GM12865 (cell line): ENCODE measurements at regions not wholly inside any gene's neighbourhood (a gene's known extent, or its start where the extent isn't known, plus 50 kb on each side); places are given as distances from the start of the nearest gene placed in this dataset.

Experiments
- DNase-seq: peaks from one replicate; pipeline ENCODE4 v3.0.0; 2010; ENCODE audit warnings: low read depth
- H3K4me3 ChIP-seq: 2 replicates; pipeline ENCODE4 v1.5.1; 2011; ENCODE audit warnings: mild to moderate bottlenecking, low read depth, low read length, control low read depth
- TF ChIP-seq, protein P1 (sequence below): IDR thresholded peaks from 2 replicates; pipeline ENCODE4 v1.5.1; 2011; ENCODE audit warnings: low read length, control low read depth, low read depth, inconsistent platforms; ENCODE audit not compliant: insufficient read depth; ENCODE audit errors: missing control alignments

DNA sequence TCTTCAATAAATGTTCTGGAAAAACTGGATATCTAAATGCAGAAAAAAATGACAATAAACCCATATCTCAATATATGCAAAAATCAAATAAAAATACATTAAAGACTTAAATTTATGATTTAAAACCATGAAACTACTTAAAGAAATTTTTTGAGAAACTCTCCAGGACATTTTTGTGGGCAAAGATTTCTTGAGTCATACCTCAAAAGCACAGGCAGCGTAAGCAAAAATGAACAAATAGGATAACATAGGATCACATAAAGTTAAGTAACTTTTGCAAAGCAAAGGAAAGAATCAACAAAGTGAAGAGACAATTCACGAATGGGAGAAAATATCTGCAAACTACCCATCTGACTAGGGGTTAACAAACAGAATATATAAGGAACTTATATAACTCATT lies 1545.5 kb downstream of the SUCLG1 start:
- TF ChIP-seq, protein P1, sequence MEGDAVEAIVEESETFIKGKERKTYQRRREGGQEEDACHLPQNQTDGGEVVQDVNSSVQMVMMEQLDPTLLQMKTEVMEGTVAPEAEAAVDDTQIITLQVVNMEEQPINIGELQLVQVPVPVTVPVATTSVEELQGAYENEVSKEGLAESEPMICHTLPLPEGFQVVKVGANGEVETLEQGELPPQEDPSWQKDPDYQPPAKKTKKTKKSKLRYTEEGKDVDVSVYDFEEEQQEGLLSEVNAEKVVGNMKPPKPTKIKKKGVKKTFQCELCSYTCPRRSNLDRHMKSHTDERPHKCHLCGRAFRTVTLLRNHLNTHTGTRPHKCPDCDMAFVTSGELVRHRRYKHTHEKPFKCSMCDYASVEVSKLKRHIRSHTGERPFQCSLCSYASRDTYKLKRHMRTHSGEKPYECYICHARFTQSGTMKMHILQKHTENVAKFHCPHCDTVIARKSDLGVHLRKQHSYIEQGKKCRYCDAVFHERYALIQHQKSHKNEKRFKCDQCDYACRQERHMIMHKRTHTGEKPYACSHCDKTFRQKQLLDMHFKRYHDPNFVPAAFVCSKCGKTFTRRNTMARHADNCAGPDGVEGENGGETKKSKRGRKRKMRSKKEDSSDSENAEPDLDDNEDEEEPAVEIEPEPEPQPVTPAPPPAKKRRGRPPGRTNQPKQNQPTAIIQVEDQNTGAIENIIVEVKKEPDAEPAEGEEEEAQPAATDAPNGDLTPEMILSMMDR = no peak
- DNase-seq = no peak
- no peak overlapping the region for H3K4me3 ChIP-seq

DNA sequence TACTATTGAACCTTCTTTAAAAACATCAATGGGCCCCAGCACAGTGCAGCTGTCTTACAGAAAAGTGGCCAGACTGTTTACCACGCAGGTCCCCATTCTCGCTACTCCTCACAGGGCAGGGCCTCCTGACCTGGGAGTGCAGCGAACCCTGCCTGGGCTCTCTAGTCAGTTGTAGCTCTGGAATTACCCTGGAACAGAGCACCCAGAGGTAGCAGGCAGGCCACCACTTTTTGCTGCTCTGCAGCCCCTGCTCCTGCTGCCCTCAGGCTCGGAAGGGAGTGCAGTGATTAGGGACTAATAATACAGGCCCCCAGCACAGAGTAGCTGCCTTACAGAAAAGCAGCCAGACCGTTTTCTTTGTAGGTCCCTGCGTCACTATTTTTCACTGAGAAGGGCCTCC lies 1563.0 kb downstream of the SUCLG1 start:
- H3K4me3 ChIP-seq = no peak overlapping the region
- TF ChIP-seq, protein P1 = no peak
- no peak for DNase-seq

DNA sequence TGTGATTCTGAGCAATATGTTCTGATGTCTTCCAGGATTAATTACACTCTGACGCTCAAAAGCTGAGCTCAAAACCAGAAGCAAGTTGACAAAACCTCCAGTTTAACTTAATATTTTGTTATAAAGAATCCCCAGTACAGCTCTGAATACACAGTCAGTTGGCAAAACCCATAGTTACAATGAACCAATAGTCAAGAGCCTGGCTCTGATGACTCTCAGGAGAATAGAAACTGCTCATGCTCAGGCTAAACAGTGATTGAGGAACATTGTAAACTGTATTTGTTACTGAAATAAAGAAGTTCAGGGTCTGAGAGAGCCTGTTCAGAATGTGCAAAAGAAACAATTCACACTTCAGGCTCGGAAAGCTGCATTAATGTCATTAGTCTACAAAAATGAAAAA lies 1565.9 kb downstream of the SUCLG1 start:
- no peak for DNase-seq
- no peak overlapping the region for H3K4me3 ChIP-seq
- TF ChIP-seq, protein P1 = no peak

DNA sequence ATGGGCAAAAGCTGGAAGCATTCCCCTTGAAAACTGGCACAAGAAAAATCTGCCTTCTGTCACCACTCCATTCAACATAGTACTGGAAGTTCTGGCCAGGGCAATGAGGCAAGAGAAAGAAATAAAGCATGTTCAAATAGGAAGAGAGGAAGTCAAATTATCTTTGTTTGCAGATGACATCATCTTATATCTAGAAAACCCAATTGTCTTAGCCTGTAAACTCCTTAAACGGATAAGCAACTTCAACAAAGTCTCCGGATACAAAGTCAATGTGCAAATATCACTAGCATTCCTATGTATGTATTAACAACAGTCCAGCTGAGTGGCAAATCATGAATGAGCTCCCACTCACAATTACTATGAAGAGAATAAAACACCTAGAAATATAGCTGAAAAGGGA lies 1579.3 kb downstream of the SUCLG1 start:
- DNase-seq = no peak
- TF ChIP-seq, protein P1 = no peak
- H3K4me3 ChIP-seq = no peak overlapping the region

DNA sequence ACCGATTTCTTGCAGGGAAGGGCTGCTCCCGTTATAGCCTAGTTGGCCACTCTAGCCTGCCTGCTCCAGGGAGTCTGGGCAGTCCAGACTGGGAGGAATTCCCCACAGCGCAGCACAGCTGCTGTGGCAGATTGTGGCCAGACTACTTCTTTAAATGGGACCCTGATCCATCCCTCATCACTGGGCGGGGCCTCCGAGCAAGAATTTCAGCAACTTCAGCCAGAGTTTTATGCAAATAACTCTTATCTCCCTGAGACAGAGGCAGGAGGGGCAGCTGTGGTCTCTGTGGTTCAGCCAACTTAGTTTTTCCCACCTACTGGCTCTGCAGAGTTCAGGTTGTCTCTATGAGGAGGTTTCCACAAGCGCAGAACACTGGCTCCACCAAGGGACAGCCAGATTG lies 1583.2 kb downstream of the SUCLG1 start:
- H3K4me3 ChIP-seq = no peak overlapping the region
- DNase-seq = no peak
- TF ChIP-seq, protein P1 = no peak

DNA sequence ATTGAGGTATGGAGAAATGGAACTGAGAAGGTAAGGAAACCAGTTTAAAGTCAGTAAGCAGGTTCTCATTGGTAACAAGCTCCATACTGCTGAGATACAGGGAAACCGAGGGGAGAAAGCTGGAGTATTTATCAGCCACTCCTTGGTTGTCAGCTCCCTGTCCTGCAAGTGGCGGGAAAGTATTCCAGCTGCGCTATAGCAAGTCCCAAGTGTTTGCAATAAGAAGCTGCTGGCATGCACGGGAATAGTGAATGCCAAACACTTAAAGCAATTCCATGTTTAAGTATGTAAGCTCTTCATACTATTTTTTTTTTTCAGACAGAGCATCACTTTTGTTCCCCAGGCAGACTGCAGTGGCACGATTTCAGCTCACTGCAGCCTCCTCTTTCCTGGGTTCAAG lies 1601.1 kb downstream of the SUCLG1 start:
- TF ChIP-seq, protein P1 = no peak
- DNase-seq = no peak
- H3K4me3 ChIP-seq = no peak overlapping the region

DNA sequence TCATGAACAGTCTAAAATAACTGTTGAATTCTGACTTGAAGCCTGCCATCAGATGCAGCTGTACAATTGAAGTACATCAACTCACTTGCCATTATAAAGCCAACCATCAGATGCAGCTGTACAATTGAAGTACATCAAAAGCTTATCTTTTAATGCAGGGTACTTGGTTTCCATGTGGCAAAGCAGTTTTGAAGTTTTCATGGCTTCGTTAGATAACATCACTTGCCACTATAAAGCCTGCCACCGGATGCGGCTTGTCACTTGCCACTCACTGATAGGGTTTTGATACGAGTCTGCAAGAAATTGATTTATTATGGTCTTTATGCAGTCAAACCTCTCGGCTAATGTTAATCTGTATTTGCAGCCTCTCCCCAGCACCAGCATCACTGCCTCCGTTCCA lies 1605.8 kb downstream of the SUCLG1 start:
- TF ChIP-seq, protein P1 = no peak
- no peak overlapping the region for H3K4me3 ChIP-seq
- DNase-seq = no peak
